NCI-H82 treated with DMSO at 0.1 percent for 48 hours (cell line): ENCODE measurements at regions not wholly inside any gene's neighbourhood (a gene's known extent, or its start where the extent isn't known, plus 50 kb on each side); places are given as distances from the start of the nearest gene placed in this dataset.
"Not testable (repeated sequence)": the region's sequence is repeated elsewhere in the genome, so short reads cannot be mapped to it uniquely, and the experiment has no call there.

ENCODE experiments used
- DNase-seq: peaks from one replicate; lab custom pipeline; 2025; ENCODE audit not compliant: unreplicated experiment; lab: John Stamatoyannopoulos, UW

- DNase-seq: no peak
Observed at GRCh38 chr10:56298941-56299340, 62.1 kb downstream of the ZWINT start.

GRCh38 chr10:56296618-56297017 is 64.4 kb downstream of the ZWINT start:
- no peak for DNase-seq

- DNase-seq: no peak
Observed at GRCh38 chr10:56288403-56288802, 72.7 kb downstream of the ZWINT start.

- DNase-seq: no peak
Observed at GRCh38 chr10:56286096-56286495, 75.0 kb downstream of the ZWINT start.

DNA sequence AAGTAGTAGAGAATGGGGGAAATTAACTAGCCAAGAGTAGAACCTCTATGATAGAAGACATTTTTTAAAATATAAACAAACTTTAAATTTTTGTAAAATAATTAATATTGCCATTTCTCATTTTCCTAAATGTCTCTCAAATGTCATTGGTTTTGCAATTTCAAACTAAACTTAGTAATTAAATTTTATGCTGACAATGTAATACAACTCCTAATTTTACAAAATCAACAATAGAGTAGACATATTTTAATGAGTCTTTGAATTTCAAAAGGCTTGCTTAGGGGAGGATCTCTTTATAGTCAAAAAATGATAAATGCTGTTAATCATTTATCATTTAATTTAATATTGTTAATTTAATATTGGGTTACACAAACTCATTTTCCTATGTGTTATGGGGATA is 81.8 kb downstream of the ZWINT start:
- DNase-seq: no peak

GRCh38 chr10:56269181-56269580 is 91.9 kb downstream of the ZWINT start:
- DNase-seq: no peak

DNA sequence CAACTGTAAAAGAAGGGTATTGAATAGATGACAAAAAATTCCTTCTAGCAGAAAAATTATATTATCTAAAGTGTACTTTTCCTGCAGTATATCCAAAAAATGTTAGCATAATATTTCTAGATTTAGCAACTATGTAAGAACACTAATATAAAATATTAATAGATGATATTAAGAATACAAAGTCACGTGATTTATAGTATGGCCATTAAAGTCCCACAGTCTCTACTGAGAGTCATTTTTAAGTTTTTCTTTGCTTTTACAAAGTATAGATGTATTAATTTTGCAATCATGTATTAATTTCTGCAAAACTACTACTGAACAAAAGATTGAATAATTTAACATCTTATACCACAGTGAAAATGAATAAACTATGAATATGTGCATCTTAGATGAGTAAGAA is 94.9 kb downstream of the ZWINT start:
- no peak for DNase-seq

DNA sequence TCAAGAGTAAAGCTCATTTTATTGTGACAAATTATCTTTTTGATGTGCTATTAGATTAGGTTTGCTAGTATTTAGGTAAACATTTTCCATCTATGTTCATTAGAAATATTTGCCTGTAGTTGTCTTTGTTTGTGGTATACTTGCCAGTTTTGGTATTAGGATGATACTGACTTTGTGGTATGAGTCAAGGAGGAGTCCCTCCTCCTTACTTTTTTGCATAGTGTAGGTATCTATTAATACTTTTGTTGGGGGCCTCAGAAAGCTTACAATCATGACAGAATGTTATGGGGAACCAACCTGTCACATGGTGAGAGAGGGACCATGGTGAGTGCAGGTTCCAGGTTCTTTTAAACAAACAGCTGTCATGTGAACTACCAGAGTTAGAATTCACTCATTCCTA is 102.1 kb downstream of the ZWINT start:
- DNase-seq: no peak

- DNase-seq: no peak
Observed at GRCh38 chr10:56258378-56258777, 102.7 kb downstream of the ZWINT start.

GRCh38 chr10:56255298-56255697 is 105.8 kb downstream of the ZWINT start:
- DNase-seq: no peak

DNA sequence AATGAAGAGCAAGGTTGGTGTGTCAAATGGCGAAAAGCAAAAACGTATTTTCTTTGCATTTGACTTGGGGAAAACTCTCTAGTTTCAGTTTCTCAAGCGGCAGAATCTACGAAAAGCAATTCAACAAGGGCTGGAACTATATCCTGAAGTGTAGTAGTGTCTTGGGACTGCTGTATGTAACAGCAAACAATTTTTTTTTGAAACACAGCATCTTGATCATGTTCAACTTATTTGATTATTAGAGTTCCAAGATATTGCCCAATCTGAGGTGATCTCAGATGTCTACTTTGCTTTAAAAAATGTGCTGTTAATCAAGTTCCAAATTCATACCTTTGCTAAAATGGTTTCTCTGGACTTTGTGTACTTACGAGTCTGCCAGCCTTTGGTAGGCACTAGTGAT is 120.6 kb downstream of the ZWINT start:
- no peak for DNase-seq

- DNase-seq: no peak
Observed at GRCh38 chr10:56231436-56231835, 129.6 kb downstream of the ZWINT start.

GRCh38 chr10:56222237-56222636 is 138.8 kb downstream of the ZWINT start:
- no peak for DNase-seq

DNA sequence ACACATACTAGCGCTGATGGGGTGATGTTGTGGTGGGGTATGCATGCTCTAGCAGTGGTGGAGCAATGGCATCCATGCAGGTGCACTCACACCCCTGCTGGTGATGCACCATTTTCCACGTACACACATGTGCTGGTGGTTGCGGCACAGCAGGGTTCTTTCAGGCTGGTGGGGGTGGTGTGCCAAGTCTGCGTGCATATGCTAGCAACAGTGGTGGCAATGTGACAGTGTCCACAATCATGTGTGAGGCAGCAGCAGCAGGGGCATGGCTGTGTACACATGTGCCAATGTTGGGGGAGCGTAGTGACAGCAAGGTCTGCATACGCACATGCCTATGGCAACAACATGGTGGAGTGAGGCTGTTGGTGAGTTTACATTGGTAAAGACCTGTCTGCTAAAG is 148.1 kb downstream of the ZWINT start:
- no peak for DNase-seq

DNA sequence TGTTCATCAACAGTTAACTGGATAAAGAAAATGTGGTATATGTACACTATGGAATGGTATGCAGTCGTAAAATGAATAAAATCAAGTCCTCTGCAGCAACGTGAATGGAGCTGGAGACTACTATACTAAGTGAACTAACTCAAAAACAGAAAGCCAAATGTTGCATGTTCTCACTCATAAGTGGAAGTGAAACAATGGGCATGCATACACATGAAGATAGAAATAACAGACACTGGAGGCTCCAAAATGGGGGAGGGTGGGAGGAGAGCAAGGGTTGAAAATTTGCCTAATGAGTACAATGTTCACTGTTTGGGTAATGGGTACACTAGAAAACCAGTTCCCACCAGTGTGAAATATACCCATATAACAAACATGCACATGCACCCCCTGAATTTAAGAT is 179.5 kb downstream of the ZWINT start:
- DNase-seq: no peak

DNA sequence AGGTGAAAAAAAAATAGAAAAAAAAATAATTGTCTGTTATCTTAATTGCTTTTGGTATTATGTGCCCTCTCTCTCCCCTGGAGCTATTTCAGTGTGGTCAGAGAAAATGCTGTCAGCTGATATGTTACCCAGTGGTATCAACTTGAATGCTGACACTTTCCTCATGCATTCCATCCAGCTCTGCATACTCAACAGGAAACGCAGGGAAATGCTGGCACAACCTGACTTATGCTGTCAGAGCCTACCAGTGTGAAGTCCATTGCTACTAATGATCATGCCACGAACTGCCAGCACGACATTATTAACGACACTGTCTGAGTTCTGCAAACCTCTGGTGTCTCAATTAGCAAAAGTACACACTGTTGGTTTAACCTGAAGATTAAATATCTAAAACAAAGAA is 182.8 kb downstream of the ZWINT start:
- DNase-seq: no peak

DNA sequence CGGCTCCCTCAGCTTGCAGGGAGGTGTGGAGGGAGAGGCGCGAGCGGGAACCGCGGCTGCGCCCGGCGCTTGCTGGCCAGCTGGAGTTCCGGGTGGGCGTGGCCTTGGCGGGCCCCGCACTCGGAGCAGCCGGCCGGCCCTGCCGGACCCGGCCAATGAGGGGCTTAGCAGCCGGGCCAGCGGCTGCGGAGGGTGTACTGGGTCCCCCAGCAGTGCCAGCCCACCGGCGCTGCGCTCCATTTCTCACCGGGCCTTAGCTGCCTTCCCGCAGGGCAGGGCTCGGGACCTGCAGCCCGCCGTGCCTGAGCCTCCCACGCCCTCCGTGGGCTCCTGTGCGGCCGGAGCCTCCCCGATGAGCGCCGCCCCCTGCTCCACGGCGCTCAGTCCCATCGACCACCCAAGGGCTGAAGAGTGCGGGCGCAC is 206.0 kb downstream of the ZWINT start:
- not testable (repeated sequence) for DNase-seq

- no peak for DNase-seq
Observed at GRCh38 chr10:56146806-56147205, 214.3 kb downstream of the ZWINT start.

DNA sequence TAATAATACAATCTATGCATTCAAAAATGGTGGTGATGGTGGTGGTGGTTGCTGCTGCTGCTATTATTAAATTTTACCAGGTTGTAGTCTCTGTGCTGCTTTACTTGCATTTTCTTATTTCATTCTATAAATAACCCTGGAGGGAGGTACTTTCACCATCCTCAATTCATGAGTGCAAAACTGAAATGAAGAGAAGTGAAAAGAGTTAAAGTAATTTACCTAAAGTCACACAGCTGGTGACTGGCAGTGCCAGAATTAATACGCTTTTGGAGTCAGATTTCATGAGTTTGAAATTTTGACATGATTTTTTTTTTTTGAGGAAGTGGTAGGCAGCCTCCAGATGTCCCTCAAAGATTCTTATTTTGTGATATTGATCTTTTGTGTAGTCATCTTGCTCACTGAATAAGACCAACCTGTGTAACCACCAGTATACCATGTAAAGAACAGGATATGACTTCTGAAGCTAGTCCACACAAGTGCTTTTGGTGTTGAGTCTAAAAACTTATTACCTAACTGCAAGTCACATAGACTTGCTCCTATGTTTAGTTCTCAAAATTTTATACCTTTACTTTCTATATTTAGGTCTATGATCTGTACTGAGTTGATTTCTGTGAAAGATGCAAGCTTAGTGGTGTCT is 218.8 kb downstream of the ZWINT start:
- DNase-seq: no peak

DNA sequence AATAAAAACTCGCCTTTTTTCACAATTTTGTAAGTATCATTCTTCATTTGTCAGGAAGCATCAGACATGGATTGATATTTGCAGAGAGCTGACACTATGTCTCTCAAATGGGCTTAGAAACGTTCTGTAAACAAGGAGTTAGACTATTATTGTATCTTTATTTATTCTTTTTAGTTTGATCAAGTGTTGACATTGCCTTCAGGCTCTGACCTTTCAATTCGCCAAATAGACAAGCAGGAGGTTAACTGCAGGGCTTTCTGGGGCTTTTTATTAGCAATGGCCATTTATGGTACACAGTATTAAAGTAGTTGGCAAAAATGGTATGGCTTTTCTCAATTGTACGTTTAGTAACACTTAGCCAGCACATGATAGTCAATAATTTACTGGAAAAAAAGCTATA is 221.7 kb downstream of the ZWINT start:
- DNase-seq: no peak

GRCh38 chr10:56135828-56136227 is 225.2 kb downstream of the ZWINT start:
- no peak for DNase-seq

GRCh38 chr10:56123247-56123646 is 237.8 kb downstream of the ZWINT start:
- DNase-seq: no peak

- no peak for DNase-seq
Observed at GRCh38 chr10:56116684-56117083, 244.4 kb downstream of the ZWINT start.

DNA sequence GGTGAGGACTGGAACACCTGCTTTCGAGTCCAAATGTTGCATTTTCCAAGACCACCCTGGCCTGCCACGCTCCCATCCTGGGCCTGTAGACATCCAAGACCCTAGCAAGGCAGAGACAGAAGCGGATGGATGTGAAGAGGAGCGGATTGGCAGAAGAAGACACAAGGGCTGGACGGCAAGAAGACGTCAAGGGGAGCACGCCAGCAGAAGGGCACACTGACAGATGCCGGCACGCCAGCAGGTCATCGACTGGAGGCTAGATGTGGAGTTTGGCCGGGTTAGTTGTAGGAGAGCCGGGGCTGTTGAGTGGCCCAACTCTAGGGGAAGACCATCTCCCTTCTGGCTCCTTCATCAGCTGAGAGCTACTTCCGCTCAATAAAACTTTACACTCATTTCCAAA is 251.6 kb downstream of the ZWINT start:
- DNase-seq: no peak
